DMS53 treated with DMSO at 0.1 percent for 48 hours (cell line): ENCODE measurements at regions not wholly inside any gene's neighbourhood (a gene's known extent, or its start where the extent isn't known, plus 50 kb on each side); places are given as distances from the start of the nearest gene placed in this dataset.

ENCODE experiments used
- DNase-seq: peaks from one replicate; lab custom pipeline; 2025; ENCODE audit not compliant: unreplicated experiment; lab: John Stamatoyannopoulos, UW

DNA sequence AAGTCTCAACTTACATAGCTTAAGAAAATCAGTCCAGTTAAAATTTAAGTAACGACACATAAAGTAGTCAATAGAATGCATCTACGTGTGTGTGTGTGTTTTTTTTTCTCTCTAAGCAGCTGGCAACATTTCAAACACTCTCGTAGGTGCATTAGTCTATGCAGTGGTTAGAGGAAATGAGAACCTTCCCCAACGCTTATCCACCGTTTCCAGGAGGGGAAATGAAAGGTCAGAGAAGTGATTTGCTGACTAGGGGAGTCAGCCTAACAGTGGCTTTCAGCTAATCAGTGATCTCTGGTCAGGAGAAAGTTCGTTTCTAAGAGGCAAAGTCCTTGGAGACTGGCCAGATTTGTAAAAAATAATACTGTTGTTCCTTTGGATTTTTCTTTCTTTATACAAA is 806.6 kb downstream of the C6orf118 start:
- DNase-seq = no peak

DNA sequence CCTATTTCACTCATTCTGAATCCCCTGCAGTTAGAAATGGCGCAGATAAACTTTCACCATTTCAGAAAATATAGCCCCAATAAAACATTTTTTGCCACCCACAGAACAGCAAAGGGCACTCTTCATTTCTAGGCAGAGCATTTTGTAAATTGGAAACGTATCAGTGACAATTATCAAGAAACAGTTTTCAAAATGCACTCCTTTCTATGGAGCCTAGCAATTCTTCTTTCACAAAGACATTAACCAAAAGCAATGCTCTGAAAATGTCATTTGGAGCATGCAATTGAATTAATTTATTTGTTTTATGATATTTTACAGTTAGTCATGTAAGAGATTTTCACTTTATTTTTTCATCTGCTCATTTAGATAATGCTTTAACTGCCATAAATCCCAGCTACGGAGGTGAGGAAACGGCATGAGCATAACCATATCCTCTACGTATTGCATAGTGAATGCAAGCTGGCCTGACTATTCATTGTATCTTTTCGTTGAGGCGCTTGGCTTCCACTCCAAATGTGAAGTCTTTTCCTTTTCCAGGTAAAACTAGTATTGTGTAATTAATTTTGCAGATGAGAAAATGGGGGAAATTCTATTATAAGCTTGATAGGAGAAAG is 813.4 kb downstream of the C6orf118 start:
- DNase-seq = no peak

DNA sequence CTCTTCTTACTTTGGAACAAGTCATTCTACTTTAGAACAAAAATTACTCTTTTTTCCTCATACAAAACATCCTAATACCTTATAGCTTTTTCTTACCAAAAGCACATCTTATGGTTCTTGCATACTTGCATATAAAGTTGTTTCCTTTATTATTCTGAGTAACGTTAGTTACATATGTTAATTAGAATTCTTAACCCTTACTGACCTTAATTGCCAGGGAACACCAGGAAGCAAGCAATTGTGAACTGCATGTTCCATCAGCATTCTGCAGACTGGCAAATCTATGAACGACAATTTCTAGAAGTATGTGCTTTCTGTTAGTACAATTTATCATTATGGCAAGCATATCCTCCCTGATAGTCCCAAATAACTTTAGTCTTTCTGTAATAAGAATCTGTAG is 831.0 kb downstream of the C6orf118 start:
- no peak for DNase-seq

DNA sequence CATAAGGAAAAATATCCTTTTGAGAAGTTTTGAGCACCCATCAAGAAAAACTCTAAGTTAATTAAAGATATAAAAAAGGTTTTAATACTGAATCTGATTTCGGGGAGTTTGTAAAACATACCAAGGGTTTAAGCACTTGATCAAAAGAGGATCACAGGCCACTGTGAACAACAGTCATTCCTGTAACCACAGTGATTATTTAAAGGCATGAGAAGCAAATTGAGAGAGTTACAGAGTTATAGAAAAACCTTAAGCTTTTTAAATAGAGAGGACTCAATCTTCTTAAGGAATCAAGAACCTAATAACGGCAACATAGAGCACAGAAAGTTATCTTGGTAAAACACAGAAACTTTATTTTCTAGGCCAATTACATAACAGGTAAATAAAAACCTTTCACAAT is 831.6 kb downstream of the C6orf118 start:
- DNase-seq = no peak

GRCh38 chr6:164477101-164477500 is 832.3 kb downstream of the C6orf118 start:
- DNase-seq = no peak

DNA sequence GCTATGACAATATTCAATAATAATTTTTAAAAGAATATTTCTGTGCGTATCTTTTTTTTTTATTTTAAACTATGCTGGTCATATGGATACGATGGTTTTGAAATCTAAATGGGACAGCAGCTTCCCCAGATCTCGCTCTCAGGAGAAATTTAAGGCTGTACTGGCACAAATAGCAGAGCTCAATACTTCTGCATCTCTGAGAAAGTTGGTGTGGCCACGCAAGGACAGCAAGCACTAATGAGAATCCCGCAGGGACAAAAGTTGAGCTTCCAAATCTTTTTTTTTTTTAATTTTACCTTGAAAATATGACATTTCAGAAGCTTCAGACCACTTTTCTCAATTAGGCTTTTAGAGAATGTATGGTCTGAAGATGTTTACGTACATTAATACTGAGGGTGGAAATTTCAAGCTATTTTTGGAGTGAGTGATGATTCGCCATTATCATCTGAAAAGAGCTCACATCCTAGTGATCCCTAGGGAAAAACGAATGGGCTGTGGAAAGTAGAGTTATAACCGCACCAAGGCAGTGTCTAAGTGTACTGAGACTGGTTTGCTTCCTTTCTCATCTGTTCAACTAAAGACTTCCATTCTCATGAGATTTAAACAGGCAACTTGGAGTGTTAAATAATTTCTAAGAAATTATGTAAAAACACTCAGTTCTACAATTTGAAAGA is 840.0 kb downstream of the C6orf118 start:
- DNase-seq = no peak

DNA sequence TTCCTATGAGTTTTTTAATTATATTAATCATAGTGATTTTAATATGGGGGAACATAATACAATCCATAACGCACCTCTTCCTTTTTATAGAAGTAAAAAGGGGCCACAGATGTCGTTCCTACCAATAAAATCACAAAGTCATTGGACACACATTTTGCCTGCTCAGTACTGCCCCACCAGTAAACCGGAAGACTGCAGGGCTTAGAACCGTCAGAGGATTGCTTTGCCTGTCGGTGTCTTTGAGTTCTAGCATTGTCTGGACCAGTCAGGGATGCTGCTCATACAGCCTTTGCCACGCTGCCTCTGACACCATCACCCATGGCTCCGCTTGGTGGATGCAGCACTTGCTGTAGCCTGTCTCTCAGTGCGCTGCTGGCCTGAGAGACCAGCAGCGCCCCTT is 853.6 kb downstream of the C6orf118 start:
- no peak for DNase-seq

DNA sequence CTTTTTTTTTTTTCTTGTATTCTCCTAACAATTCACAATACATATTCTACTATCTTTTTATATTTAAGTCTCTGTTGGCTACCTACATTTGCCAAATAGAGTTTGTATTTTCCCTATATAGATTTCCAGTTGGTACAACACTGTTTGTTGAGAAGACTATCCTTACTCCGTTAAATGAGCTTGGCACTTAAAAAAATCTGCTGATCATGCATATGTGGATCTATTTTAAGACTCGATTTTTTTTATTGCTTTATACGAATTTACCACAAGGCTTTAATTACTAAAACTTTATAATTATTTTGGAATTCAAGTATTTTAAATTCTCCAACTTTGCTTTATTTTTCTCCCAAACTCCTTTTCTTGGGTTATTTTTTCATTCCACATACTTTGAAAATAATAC is 855.6 kb downstream of the C6orf118 start:
- DNase-seq = no peak

GRCh38 chr6:164442572-164442971 is 866.8 kb downstream of the C6orf118 start:
- no peak for DNase-seq

DNA sequence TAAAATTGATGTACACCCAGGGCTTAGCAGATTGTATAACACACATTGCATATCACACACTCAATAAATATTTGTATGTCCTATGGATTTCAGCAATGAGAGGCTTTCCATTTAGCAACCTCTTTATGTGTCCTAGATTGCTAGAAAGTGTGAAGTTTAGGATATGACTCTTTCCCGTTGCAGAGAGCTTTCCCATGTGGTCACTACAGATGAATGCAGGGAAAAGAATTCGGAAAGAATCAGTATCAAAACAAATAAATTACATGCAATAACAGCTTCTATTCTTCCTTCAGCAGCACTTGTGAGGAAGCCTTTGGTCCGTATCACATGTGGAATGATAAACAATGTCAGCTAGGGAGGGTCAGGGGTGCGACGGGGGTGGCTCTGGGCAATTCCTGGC is 870.1 kb downstream of the C6orf118 start:
- DNase-seq = no peak

- no peak for DNase-seq
Measured at GRCh38 chr6:164436976-164437375, 872.4 kb downstream of the C6orf118 start.

- DNase-seq = no peak
Measured at GRCh38 chr6:164427728-164428402, 881.5 kb downstream of the C6orf118 start.

DNA sequence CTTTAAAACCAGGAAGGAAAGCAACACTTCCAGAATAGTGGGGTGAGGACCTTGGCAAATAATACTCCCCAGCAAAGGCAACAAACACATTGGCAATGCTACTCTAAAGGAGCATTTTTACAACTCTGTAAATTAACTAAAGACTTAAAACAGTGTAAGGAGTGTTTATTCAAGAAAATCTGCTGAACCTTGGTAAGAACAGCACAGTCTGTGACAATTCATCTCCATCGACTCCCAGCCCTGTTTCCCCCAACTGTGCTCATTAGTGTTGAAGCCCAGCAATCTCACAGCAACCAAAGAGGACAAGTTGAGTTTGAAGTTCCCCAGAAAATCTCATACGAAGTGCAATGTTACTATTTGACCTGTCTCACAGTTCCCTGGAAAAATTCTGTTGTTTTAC is 884.9 kb downstream of the C6orf118 start:
- DNase-seq = no peak

DNA sequence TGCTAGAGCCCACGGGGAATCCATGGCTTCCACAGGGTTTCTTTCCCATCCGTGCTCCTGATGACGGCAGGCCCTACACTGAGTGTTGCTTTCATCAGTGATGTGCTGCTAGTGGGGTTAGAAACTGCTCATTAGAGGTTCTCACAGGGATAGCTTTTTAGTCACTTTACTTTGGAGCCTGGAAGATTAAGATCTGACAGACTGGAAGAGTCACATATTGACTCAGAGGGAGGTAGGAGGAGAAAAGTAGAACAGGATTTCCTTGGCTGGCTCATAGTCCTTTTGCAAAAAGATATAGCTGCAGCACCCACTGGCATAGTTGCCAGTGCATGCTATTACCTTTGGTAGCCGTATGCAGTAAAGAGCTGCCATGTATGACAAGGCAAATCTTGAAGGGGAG is 890.3 kb downstream of the C6orf118 start:
- no peak for DNase-seq

- no peak for DNase-seq
Measured at GRCh38 chr6:164418262-164418588, 891.2 kb downstream of the C6orf118 start.

- DNase-seq = no peak
Measured at GRCh38 chr6:164417537-164418261, 891.7 kb downstream of the C6orf118 start.

DNA sequence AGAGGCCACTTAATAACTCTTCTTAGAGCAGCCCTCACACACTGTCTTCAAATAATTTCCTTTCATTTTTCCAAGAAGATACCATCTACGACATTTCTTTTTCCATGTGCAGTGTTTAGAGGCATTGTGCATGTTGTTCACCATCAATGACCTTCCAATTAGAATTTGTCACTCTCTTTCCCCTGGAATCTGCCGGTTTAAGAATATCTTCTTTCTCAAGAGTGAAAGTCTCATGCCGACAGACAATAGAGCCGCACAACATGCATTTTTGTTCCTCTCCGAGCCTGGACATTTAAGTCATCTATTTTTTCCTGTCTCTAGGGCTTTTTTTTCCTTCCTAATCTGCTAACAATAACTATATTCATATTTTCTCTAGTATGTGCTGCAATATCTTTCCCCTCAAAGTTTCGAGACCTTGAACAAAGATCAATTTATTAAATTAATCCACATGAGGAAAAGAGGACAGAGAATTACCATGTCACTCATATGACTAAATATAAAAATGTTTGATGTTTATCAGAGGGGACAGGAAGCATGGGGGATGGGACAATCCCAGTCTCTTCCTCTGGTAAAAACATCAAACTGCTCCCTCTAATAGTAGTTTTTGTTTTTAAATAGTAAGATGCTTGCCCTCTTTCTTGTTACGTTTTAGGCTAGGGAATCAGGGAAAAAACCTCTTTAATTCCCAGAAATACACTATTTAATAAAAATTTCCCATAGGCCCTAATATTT is 893.4 kb downstream of the C6orf118 start:
- DNase-seq = no peak

GRCh38 chr6:164414695-164415094 is 894.7 kb downstream of the C6orf118 start:
- DNase-seq = no peak

DNA sequence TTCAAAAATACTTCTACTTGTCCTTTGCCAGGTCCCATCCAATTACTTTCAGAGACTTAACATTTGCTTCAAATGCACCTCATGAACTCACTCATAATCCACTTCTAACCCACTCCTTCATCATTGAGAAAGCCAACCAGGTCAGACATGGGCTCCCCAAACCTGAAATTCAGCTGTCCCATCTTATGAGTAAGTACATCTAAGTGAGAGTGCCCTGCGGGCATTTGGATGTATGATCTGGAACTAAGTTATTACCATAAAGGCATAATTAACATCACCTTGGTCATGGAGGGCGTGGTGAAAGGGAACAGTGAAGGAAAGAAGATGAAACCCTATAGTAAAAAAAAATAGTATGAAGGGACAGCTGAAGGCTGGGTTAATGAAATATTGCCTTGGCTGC is 896.8 kb downstream of the C6orf118 start:
- no peak for DNase-seq

DNA sequence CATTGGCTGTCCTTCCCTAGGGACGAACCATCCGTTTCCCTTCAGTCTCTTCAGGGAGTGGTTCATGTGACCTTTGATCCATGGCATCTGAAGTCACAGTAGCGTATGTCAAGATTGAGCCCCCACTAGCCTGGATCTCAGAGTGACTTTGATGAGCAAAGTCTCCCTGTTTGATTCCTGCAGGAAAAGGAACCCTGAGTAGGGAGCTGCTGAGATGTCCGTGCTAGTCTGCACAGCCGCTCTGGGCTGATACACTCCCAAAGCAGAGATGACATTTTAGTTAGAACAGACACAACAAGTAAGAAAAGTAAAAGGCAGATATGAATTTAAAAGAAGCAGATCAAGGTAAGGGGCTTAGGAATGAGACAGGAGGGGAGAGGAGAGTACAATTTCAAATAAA is 899.4 kb downstream of the C6orf118 start:
- no peak for DNase-seq

DNA sequence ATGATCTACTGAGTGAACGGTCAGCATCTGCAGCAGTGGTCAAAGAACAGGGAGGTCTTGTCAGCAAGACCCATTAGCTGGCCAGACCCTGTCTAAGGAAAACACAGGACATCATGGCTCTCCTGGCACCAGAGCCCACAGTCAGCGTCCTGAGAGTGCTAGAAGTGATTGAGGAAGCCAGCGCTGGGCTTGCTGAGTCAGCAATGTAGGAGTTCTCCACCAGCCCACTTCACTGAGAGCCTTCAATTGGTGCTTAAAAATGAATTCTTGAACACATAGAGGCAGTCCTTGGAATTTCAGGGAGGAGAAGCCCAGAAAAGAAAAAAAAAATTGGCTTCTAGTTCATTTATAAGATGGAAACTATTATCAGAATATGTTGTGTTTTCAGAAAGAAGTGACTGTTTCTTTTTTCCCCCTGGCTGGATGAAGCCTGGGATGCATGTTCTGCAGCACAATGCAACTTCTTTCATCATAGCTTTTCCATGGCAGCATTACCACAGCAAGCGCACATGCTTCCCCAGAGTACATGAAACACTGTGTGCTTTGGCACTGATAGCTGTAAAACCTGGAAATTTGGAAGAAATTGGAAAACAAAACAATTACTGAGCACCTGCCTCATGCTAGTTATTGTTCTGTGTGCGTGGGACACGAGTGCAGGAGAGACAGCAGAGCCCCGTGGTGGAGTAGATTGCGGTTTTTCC is 899.9 kb downstream of the C6orf118 start:
- DNase-seq = no peak
